Liver (tissue), 8 donors: ENCODE measurements at regions not wholly inside any gene's neighbourhood (a gene's known extent, or its start where the extent isn't known, plus 50 kb on each side); places are given as distances from the start of the nearest gene placed in this dataset.

Experiments
- DNase-seq: peaks from one replicate; pipeline ENCODE4 v3.0.0-alpha.2; 2017; ENCODE audit warnings: low spot score
- H3K27ac ChIP-seq, 2 donors: one replicate each; pipeline ENCODE4 v1.7.0; 2013; ENCODE audit warnings: inconsistent platforms in 2 of 2, low read length in 2 of 2, control low read depth in 1 of 2, low read depth in 1 of 2, mild to moderate bottlenecking in 1 of 2
- H3K27me3 ChIP-seq, 4 donors: one replicate each; pipeline versions ENCODE4 v1.6.1 to v1.7.0; 2013; ENCODE audit warnings: low read length in 3 of 4, inconsistent platforms in 1 of 4, mild to moderate bottlenecking in 1 of 4, moderate library complexity in 1 of 4; ENCODE audit not compliant: control insufficient read depth in 4 of 4, insufficient read depth in 4 of 4
- H3K36me3 ChIP-seq, 4 donors: one replicate each; pipeline versions ENCODE4 v1.6.1 to v1.7.0; 2013; ENCODE audit warnings: low read length in 3 of 4, mild to moderate bottlenecking in 3 of 4, low read depth in 1 of 4, moderate library complexity in 1 of 4; ENCODE audit not compliant: control insufficient read depth in 4 of 4, insufficient read depth in 3 of 4
- H3K4me1 ChIP-seq, 4 donors: one replicate each; pipeline versions ENCODE4 v1.6.1 to v1.7.0; 2013; ENCODE audit warnings: low read length in 3 of 4, mild to moderate bottlenecking in 3 of 4, moderate library complexity in 1 of 4; ENCODE audit not compliant: control insufficient read depth in 4 of 4, insufficient read depth in 4 of 4
- H3K4me3 ChIP-seq, 3 donors: one replicate each; pipeline versions ENCODE4 v1.6.1 to v1.7.0; 2013; ENCODE audit warnings: low read length in 3 of 3, control low read depth in 1 of 3, low read depth in 1 of 3, mild to moderate bottlenecking in 1 of 3
- H3K9ac ChIP-seq, 2 donors: one replicate each; pipeline ENCODE4 v1.7.0; 2013; ENCODE audit warnings: low read length in 2 of 2, mild to moderate bottlenecking in 2 of 2, moderate library complexity in 2 of 2, control low read depth in 1 of 2, low read depth in 1 of 2
- H3K9me3 ChIP-seq, 4 donors: one replicate each; pipeline versions ENCODE4 v1.6.1 to v1.7.0; 2013; ENCODE audit warnings: low read length in 3 of 4; ENCODE audit not compliant: control insufficient read depth in 4 of 4
- CTCF ChIP-seq: fragments of 150-350 bp; IDR thresholded peaks from 2 replicates; pipeline ENCODE4 v1.5.1; 2017; ENCODE audit warnings: improper control_type of control experiment, low read depth, low read length; ENCODE audit not compliant: missing input control
- EGR1 ChIP-seq, 2 donors: IDR thresholded peaks; 2 replicates each; pipeline ENCODE4 v1.6.1; 2016 to 2018; ENCODE audit warnings: antibody characterized with exemption in 2 of 2, low read depth in 2 of 2
- FOXA2 ChIP-seq: IDR thresholded peaks from 2 replicates; pipeline ENCODE4 v1.6.1; 2016; ENCODE audit warnings: antibody characterized with exemption
- GABPA ChIP-seq, 2 donors: IDR thresholded peaks in 1 of 2; conservative IDR thresholded peaks in 1 of 2; 2 replicates each; pipeline ENCODE4 v1.6.1; 2016; ENCODE audit warnings: antibody characterized with exemption in 2 of 2, mild to moderate bottlenecking in 1 of 2, moderate library complexity in 1 of 2
- HNF4G ChIP-seq: IDR thresholded peaks from 2 replicates; pipeline ENCODE4 v1.6.1; 2016; ENCODE audit warnings: antibody characterized with exemption
- JUND ChIP-seq, 2 donors: IDR thresholded peaks; 2 replicates each; pipeline ENCODE4 v1.6.1; 2016; ENCODE audit warnings: antibody characterized with exemption in 2 of 2
- MAX ChIP-seq: IDR thresholded peaks from 2 replicates; pipeline ENCODE4 v1.6.1; 2016; ENCODE audit warnings: antibody characterized with exemption
- NR2F2 ChIP-seq: IDR thresholded peaks from 2 replicates; pipeline ENCODE4 v1.6.1; 2016; ENCODE audit warnings: antibody characterized with exemption
- RAD21 ChIP-seq, 2 donors: IDR thresholded peaks; 2 replicates each; pipeline ENCODE4 v1.6.1; 2016; ENCODE audit warnings: antibody characterized with exemption in 2 of 2, mild to moderate bottlenecking in 2 of 2
- REST ChIP-seq: IDR thresholded peaks from 2 replicates; pipeline ENCODE4 v1.6.1; 2016; ENCODE audit warnings: antibody characterized with exemption, mild to moderate bottlenecking
- RXRA ChIP-seq, 2 donors: IDR thresholded peaks; 2 replicates each; pipeline ENCODE4 v1.6.1; 2017 to 2018; ENCODE audit warnings: antibody characterized with exemption in 2 of 2, mild to moderate bottlenecking in 1 of 2
- SP1 ChIP-seq: IDR thresholded peaks from 2 replicates; pipeline ENCODE4 v1.6.1; 2018; ENCODE audit warnings: antibody characterized with exemption, mild to moderate bottlenecking
- TAF1 ChIP-seq: conservative IDR thresholded peaks from 2 replicates; pipeline ENCODE4 v1.6.1; 2016; ENCODE audit warnings: antibody characterized with exemption, mild to moderate bottlenecking
- YY1 ChIP-seq: IDR thresholded peaks from 2 replicates; pipeline ENCODE4 v1.6.1; 2016; ENCODE audit warnings: antibody characterized with exemption, mild to moderate bottlenecking
- ZBTB33 ChIP-seq: IDR thresholded peaks from 2 replicates; pipeline ENCODE4 v1.6.1; 2016; ENCODE audit warnings: antibody characterized with exemption
- WGBS: extraction: QIAGEN DNeasy Blood & Tissue Kit; methylation state at CpG from one replicate; pipeline ENCODE4 v1.1.7; 2013; 5-methylcytosine and 5-hydroxymethylcytosine counted together
- donor health status: healthy.
- donor health status: healthy.
- donor health status: healthy.
- donor health status: healthy.
- donor health status: healthy.

- WGBS = 46% methylated on average over 2 of the region's 2 CpGs
- TF ChIP-seq ZBTB33 = no peak
- TF ChIP-seq MAX = no peak
- no peak for TF ChIP-seq FOXA2
- no peak for TF ChIP-seq NR2F2
- TF ChIP-seq YY1 = no peak
- no peak for TF ChIP-seq EGR1 (IDR thresholded peaks at IDR 0.05; ENCODE audit: low read depth in 2 of 2)
- TF ChIP-seq GABPA (IDR thresholded peaks at IDR 0.05 in 1 of 2, conservative IDR thresholded peaks at IDR 0.05 in 1 of 2) = no peak
- no peak for TF ChIP-seq TAF1
- TF ChIP-seq SP1 = no peak
- no peaks in the 10 kb centered on the region for H3K36me3 ChIP-seq
- H3K4me3 ChIP-seq = no peak overlapping the region
- no peak for DNase-seq
- H3K9ac ChIP-seq = no peak overlapping the region
- H3K27me3 ChIP-seq = no peaks in the 10 kb centered on the region
- no peaks in the 10 kb centered on the region for H3K9me3 ChIP-seq
- H3K27ac ChIP-seq = no peak overlapping the region
- H3K4me1 ChIP-seq = no peaks in the 10 kb centered on the region
These were observed 995.1 kb upstream of the TSPY4 start for GRCh38 chrY:8342173-8342572.

- no peak for DNase-seq
- Histone ChIP-seq H3K4me1 (no peaks in the 10 kb centered on the region), H3K9ac (no peak overlapping the region), H3K27ac (no peak overlapping the region), H3K9me3 (no peaks in the 10 kb centered on the region), H3K36me3 (no peaks in the 10 kb centered on the region), H3K4me3 (no peak overlapping the region), H3K27me3 (no peaks in the 10 kb centered on the region)
- 75% methylated on average over 1 of the region's 1 CpG for WGBS
- no peak for TF ChIP-seq TAF1
- TF ChIP-seq ZBTB33 = no peak
- TF ChIP-seq RXRA (IDR thresholded peaks at IDR 0.05) = no peak
- TF ChIP-seq SP1 = no peak
- TF ChIP-seq JUND (IDR thresholded peaks at IDR 0.05) = no peak
- TF ChIP-seq NR2F2 = no peak
- TF ChIP-seq CTCF = no peak
- no peak for TF ChIP-seq RAD21 (IDR thresholded peaks at IDR 0.05)
- no peak for TF ChIP-seq FOXA2
- TF ChIP-seq GABPA (IDR thresholded peaks at IDR 0.05 in 1 of 2, conservative IDR thresholded peaks at IDR 0.05 in 1 of 2) = no peak
- TF ChIP-seq EGR1 (IDR thresholded peaks at IDR 0.05; ENCODE audit: low read depth in 2 of 2) = no peak
These were observed 986.0 kb upstream of the TSPY4 start for GRCh38 chrY:8351241-8351640.

- DNase-seq = no peak
- Histone ChIP-seq H3K4me1 (no peaks in the 10 kb centered on the region), H3K9me3 (no peaks in the 10 kb centered on the region), H3K9ac (no peak overlapping the region), H3K4me3 (no peak overlapping the region), H3K27ac (no peak overlapping the region), H3K36me3 (no peaks in the 10 kb centered on the region), H3K27me3 (no peaks in the 10 kb centered on the region)
- 88% methylated on average over 2 of the region's 2 CpGs for WGBS
- TF ChIP-seq CTCF = no peak
- TF ChIP-seq HNF4G = no peak
- no peak for TF ChIP-seq REST
- no peak for TF ChIP-seq GABPA (IDR thresholded peaks at IDR 0.05 in 1 of 2, conservative IDR thresholded peaks at IDR 0.05 in 1 of 2)
- no peak for TF ChIP-seq RAD21 (IDR thresholded peaks at IDR 0.05)
These were observed 985.1 kb upstream of the TSPY4 start for GRCh38 chrY:8352201-8352600.
